ENCODE measurements at regions not wholly inside any gene's neighbourhood (a gene's known extent, or its start where the extent isn't known, plus 50 kb on each side); places are given as distances from the start of the nearest gene placed in this dataset.

DNA sequence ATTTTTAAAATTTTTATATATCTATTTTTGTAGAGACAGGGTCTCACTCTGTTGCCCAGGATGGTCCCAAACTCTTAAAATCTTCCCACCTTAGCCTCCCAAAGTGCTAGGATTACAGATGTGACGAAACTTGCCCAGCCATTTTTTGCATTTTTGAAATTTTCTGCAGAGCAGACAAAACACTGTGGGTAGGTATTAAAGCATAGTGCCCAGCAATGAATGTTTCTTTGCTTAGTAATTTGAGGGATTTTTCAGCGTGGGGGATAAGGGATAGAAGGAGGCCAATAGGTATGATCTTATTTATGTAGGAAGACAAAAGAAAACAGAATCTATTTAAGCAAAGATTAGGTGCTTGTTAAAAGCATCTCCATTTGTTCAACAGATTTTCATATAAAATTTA is 446.8 kb upstream of the DPH6 start:
- TF ChIP-seq CTCF (IDR thresholded peaks at IDR 0.05; ENCODE audit: low read depth, low read length) = no peak
- no peak overlapping the region for H3K4me3 ChIP-seq (ENCODE audit: low read depth, low read length)

DNA sequence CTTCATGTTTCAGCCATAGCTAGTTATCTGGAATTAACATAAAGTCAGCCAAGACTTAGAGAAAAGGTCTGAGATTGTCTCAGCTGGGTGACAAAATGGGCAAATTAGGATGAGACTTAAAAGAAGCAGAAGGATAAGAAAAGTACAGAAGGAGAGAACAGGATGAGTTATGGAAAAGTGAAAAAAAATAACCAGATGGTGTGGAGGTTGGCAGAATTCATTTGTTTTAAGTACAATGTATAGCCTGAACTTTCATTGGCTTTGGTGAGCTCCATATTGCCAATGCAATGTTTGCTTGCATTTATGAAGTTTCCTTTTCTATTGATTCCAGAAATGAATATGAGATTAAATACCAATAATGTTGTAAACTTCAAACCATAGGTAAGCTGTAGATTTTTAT is 447.2 kb upstream of the DPH6 start:
- TF ChIP-seq CTCF (IDR thresholded peaks at IDR 0.05; ENCODE audit: low read depth, low read length) = no peak

GRCh38 chr15:35994876-35995275 is 448.9 kb upstream of the DPH6 start:
- no peak for TF ChIP-seq CTCF (IDR thresholded peaks at IDR 0.05; ENCODE audit: low read depth, low read length)
- H3K4me3 ChIP-seq (ENCODE audit: low read depth, low read length) = no peak overlapping the region

More for the DNA sequence above, 447.2 kb upstream of the DPH6 start:
- no peak overlapping the region for H3K4me3 ChIP-seq (ENCODE audit: low read depth, low read length)

DNA sequence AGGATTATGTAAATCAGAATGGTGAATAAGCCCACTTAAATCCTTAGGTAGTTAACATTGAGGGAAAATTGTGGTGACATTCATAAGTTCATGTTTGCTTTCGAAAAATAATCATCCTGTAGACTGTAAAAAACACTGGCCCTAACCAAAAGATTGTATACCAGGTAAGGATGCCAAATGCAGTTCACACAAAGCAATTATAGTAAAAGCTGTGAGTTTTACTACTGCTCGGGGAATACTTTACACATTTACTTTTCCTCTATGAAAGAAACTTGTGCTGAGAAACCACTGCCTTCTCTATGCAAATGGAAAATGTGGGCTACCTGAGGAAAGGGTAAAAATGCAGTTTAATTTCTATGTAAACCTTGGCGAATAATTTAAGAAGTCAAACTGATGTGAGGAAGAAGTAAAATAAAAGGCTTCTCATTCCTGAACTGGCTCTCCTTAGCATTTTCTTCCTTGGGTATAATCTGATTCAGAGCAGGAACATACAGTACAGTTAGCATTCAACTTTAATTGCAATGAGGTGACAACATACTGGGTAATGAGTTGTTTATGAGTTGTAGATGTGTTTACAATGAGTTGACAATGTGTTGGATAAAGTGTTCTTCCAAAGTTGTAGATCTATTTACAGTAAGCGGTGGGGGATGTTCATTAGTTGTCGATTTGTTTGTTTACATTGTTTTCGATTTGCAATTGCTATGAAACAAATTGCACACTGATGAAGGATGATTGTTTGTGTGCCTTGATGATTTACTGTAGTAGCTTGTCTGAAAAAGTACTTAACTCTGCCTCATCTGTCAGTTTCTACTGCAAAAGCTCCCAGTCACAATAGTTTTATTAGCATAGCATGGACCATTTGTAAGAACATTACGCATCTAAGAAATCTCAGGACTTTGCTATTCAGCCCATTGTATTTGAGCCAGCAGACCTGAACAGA is 453.0 kb upstream of the DPH6 start:
- no peak for TF ChIP-seq CTCF (IDR thresholded peaks at IDR 0.05; ENCODE audit: low read depth, low read length)
- H3K4me3 ChIP-seq (ENCODE audit: low read depth, low read length) = no peak overlapping the region

DNA sequence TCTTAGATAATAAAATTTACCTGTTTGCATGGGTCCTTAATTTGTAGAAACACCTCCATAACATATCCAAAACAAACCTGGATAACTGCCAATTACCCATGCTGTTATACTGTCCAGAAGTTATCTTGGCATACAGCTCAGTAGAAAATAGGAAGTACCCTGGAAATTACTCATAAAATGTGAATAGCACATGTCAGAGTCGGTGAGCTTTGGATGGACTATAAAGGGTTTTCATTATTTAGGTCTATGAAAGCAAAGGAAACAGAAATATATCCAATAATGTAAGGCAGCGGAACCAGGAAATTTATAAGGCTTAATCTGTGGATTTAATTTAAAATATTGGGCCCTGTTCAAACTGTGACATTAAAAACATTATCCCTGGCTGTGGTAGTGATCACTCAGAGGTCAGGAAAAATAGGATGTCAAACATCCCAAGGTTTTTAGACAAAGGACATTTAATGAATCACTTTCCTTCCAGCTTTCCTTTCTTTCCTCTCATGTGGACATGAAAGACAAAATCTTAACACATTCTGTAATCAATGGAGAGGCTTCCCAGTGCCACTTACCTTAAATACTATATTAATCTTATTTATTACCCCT is 459.0 kb upstream of the DPH6 start:
- no peak overlapping the region for H3K4me3 ChIP-seq (ENCODE audit: low read depth, low read length)
- no peak for TF ChIP-seq CTCF (IDR thresholded peaks at IDR 0.05; ENCODE audit: low read depth, low read length)

- no peak for TF ChIP-seq CTCF (IDR thresholded peaks at IDR 0.05; ENCODE audit: low read depth, low read length)
- no peak overlapping the region for H3K4me3 ChIP-seq (ENCODE audit: low read depth, low read length)
Observed at GRCh38 chr15:36005542-36005941, 459.6 kb upstream of the DPH6 start.

GRCh38 chr15:36007699-36008098 is 461.7 kb upstream of the DPH6 start:
- TF ChIP-seq CTCF (IDR thresholded peaks at IDR 0.05; ENCODE audit: low read depth, low read length) = no peak
- H3K4me3 ChIP-seq (ENCODE audit: low read depth, low read length) = no peak overlapping the region

All from WI38 (cell line).